Liver (tissue), 8 donors: ENCODE measurements at regions not wholly inside any gene's neighbourhood (a gene's known extent, or its start where the extent isn't known, plus 50 kb on each side); places are given as distances from the start of the nearest gene placed in this dataset.

Source experiments
- DNase-seq: peaks from one replicate; pipeline ENCODE4 v3.0.0-alpha.2; 2017; ENCODE audit warnings: low spot score
- H3K27ac ChIP-seq, 2 donors: one replicate each; pipeline ENCODE4 v1.7.0; 2013; ENCODE audit warnings: inconsistent platforms in 2 of 2, low read length in 2 of 2, control low read depth in 1 of 2, low read depth in 1 of 2, mild to moderate bottlenecking in 1 of 2
- H3K27me3 ChIP-seq, 4 donors: one replicate each; pipeline versions ENCODE4 v1.6.1 to v1.7.0; 2013; ENCODE audit warnings: low read length in 3 of 4, inconsistent platforms in 1 of 4, mild to moderate bottlenecking in 1 of 4, moderate library complexity in 1 of 4; ENCODE audit not compliant: control insufficient read depth in 4 of 4, insufficient read depth in 4 of 4
- H3K36me3 ChIP-seq, 4 donors: one replicate each; pipeline versions ENCODE4 v1.6.1 to v1.7.0; 2013; ENCODE audit warnings: low read length in 3 of 4, mild to moderate bottlenecking in 3 of 4, low read depth in 1 of 4, moderate library complexity in 1 of 4; ENCODE audit not compliant: control insufficient read depth in 4 of 4, insufficient read depth in 3 of 4
- H3K4me1 ChIP-seq, 4 donors: one replicate each; pipeline versions ENCODE4 v1.6.1 to v1.7.0; 2013; ENCODE audit warnings: low read length in 3 of 4, mild to moderate bottlenecking in 3 of 4, moderate library complexity in 1 of 4; ENCODE audit not compliant: control insufficient read depth in 4 of 4, insufficient read depth in 4 of 4
- H3K4me3 ChIP-seq, 3 donors: one replicate each; pipeline versions ENCODE4 v1.6.1 to v1.7.0; 2013; ENCODE audit warnings: low read length in 3 of 3, control low read depth in 1 of 3, low read depth in 1 of 3, mild to moderate bottlenecking in 1 of 3
- H3K9ac ChIP-seq, 2 donors: one replicate each; pipeline ENCODE4 v1.7.0; 2013; ENCODE audit warnings: low read length in 2 of 2, mild to moderate bottlenecking in 2 of 2, moderate library complexity in 2 of 2, control low read depth in 1 of 2, low read depth in 1 of 2
- H3K9me3 ChIP-seq, 4 donors: one replicate each; pipeline versions ENCODE4 v1.6.1 to v1.7.0; 2013; ENCODE audit warnings: low read length in 3 of 4; ENCODE audit not compliant: control insufficient read depth in 4 of 4
- CTCF ChIP-seq: fragments of 150-350 bp; IDR thresholded peaks from 2 replicates; pipeline ENCODE4 v1.5.1; 2017; ENCODE audit warnings: improper control_type of control experiment, low read depth, low read length; ENCODE audit not compliant: missing input control
- EGR1 ChIP-seq, 2 donors: IDR thresholded peaks; 2 replicates each; pipeline ENCODE4 v1.6.1; 2016 to 2018; ENCODE audit warnings: antibody characterized with exemption in 2 of 2, low read depth in 2 of 2
- FOXA1 ChIP-seq: IDR thresholded peaks from 2 replicates; pipeline ENCODE4 v1.6.1; 2016; ENCODE audit warnings: antibody characterized with exemption
- FOXA2 ChIP-seq: IDR thresholded peaks from 2 replicates; pipeline ENCODE4 v1.6.1; 2016; ENCODE audit warnings: antibody characterized with exemption
- GABPA ChIP-seq, 2 donors: IDR thresholded peaks in 1 of 2; conservative IDR thresholded peaks in 1 of 2; 2 replicates each; pipeline ENCODE4 v1.6.1; 2016; ENCODE audit warnings: antibody characterized with exemption in 2 of 2, mild to moderate bottlenecking in 1 of 2, moderate library complexity in 1 of 2
- HNF4A ChIP-seq, 2 donors: conservative IDR thresholded peaks; 2 replicates each; pipeline ENCODE4 v1.6.1; 2016; ENCODE audit warnings: antibody characterized with exemption in 2 of 2, mild to moderate bottlenecking in 2 of 2
- HNF4G ChIP-seq: IDR thresholded peaks from 2 replicates; pipeline ENCODE4 v1.6.1; 2016; ENCODE audit warnings: antibody characterized with exemption
- JUND ChIP-seq, 2 donors: IDR thresholded peaks; 2 replicates each; pipeline ENCODE4 v1.6.1; 2016; ENCODE audit warnings: antibody characterized with exemption in 2 of 2
- MAX ChIP-seq: IDR thresholded peaks from 2 replicates; pipeline ENCODE4 v1.6.1; 2016; ENCODE audit warnings: antibody characterized with exemption
- NR2F2 ChIP-seq: IDR thresholded peaks from 2 replicates; pipeline ENCODE4 v1.6.1; 2016; ENCODE audit warnings: antibody characterized with exemption
- RAD21 ChIP-seq, 2 donors: IDR thresholded peaks; 2 replicates each; pipeline ENCODE4 v1.6.1; 2016; ENCODE audit warnings: antibody characterized with exemption in 2 of 2, mild to moderate bottlenecking in 2 of 2
- SP1 ChIP-seq: IDR thresholded peaks from 2 replicates; pipeline ENCODE4 v1.6.1; 2018; ENCODE audit warnings: antibody characterized with exemption, mild to moderate bottlenecking
- TAF1 ChIP-seq: conservative IDR thresholded peaks from 2 replicates; pipeline ENCODE4 v1.6.1; 2016; ENCODE audit warnings: antibody characterized with exemption, mild to moderate bottlenecking
- WGBS: extraction: QIAGEN DNeasy Blood & Tissue Kit; methylation state at CpG from one replicate; pipeline ENCODE4 v1.1.7; 2013; 5-methylcytosine and 5-hydroxymethylcytosine counted together
- TF ChIP-seq, protein P1 (sequence below): IDR thresholded peaks from 2 replicates; pipeline ENCODE4 v1.6.1; 2016; ENCODE audit warnings: antibody characterized with exemption
- donor health status: healthy.
- donor health status: healthy.
- donor health status: healthy.
- donor health status: healthy.
- donor health status: healthy.

- TF ChIP-seq RAD21 (IDR thresholded peaks at IDR 0.05) = no peak
- no peak for TF ChIP-seq FOXA1
- TF ChIP-seq HNF4G = no peak
- no peak for TF ChIP-seq GABPA (IDR thresholded peaks at IDR 0.05 in 1 of 2, conservative IDR thresholded peaks at IDR 0.05 in 1 of 2)
- TF ChIP-seq JUND (IDR thresholded peaks at IDR 0.05) = no peak
- no peak overlapping the region for H3K4me3 ChIP-seq
- DNase-seq = no peak
- H3K27me3 ChIP-seq = no peaks in the 10 kb centered on the region
- H3K9ac ChIP-seq = no peak overlapping the region
- no peaks in the 10 kb centered on the region for H3K36me3 ChIP-seq
- WGBS = 88% methylated on average over 26 of the region's 26 CpGs
- H3K4me1 ChIP-seq = no peaks in the 10 kb centered on the region
- no peaks in the 10 kb centered on the region for H3K9me3 ChIP-seq
- H3K27ac ChIP-seq = no peak overlapping the region
Observed at GRCh38 chr18:77668219-77668618, 418.6 kb downstream of the GALR1 start.

DNA sequence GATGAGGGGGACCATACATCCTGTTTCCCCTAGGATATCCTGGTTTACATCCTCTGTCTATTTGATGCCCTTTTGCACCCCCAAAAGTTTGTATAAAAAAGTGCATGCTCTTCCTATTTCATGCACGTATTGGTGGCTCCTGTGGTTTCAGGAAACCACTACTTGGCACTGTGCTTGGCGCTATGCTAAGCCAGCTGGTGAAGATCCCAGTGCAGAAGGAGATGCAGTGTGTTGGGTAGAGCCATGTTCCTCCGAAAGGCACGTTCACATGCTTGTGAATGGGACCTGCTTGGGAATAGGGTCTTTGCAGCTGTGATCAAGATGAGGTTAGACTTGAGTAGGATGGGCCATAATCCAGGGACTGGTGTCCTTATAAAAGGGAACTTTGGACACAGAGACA, 419.7 kb downstream of the GALR1 start:
- no peak overlapping the region for H3K4me3 ChIP-seq
- TF ChIP-seq CTCF (no peak), SP1 (no peak), FOXA2 (no peak), RAD21 (IDR thresholded peaks at IDR 0.05) (no peak), NR2F2 (no peak), GABPA (IDR thresholded peaks at IDR 0.05 in 1 of 2, conservative IDR thresholded peaks at IDR 0.05 in 1 of 2) (no peak), EGR1 (IDR thresholded peaks at IDR 0.05; ENCODE audit: low read depth in 2 of 2) (no peak), MAX (no peak), JUND (IDR thresholded peaks at IDR 0.05) (no peak)
- TF ChIP-seq, protein P1, sequence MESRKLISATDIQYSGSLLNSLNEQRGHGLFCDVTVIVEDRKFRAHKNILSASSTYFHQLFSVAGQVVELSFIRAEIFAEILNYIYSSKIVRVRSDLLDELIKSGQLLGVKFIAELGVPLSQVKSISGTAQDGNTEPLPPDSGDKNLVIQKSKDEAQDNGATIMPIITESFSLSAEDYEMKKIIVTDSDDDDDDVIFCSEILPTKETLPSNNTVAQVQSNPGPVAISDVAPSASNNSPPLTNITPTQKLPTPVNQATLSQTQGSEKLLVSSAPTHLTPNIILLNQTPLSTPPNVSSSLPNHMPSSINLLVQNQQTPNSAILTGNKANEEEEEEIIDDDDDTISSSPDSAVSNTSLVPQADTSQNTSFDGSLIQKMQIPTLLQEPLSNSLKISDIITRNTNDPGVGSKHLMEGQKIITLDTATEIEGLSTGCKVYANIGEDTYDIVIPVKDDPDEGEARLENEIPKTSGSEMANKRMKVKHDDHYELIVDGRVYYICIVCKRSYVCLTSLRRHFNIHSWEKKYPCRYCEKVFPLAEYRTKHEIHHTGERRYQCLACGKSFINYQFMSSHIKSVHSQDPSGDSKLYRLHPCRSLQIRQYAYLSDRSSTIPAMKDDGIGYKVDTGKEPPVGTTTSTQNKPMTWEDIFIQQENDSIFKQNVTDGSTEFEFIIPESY = no peak
- no peaks in the 10 kb centered on the region for H3K4me1 ChIP-seq
- H3K9ac ChIP-seq = no peak overlapping the region
- H3K27ac ChIP-seq = no peak overlapping the region
- H3K36me3 ChIP-seq = no peaks in the 10 kb centered on the region
- peaks cover 0 to 4% (median 0%) of the 10 kb centered on the region in 4 donors for H3K27me3 ChIP-seq
- WGBS = 67% methylated on average over 4 of the region's 4 CpGs
- H3K9me3 ChIP-seq = no peaks in the 10 kb centered on the region
- DNase-seq = no peak

- no peak overlapping the region for H3K9ac ChIP-seq
- DNase-seq = no peak
- H3K27me3 ChIP-seq = peaks cover 0 to 4% (median 0%) of the 10 kb centered on the region in 4 donors
- H3K9me3 ChIP-seq = no peaks in the 10 kb centered on the region
- H3K36me3 ChIP-seq = no peaks in the 10 kb centered on the region
- 36% methylated on average over 23 of the region's 23 CpGs for WGBS
- H3K4me3 ChIP-seq = no peak overlapping the region
- TF ChIP-seq FOXA1 (no peak), MAX (no peak), TAF1 (no peak), SP1 (no peak), HNF4A (conservative IDR thresholded peaks at IDR 0.05) (no peak)
- H3K27ac ChIP-seq = no peak overlapping the region
- no peaks in the 10 kb centered on the region for H3K4me1 ChIP-seq
Observed at GRCh38 chr18:77671456-77672167, 422.0 kb downstream of the GALR1 start.
